ENCODE measurements at regions not wholly inside any gene's neighbourhood (a gene's known extent, or its start where the extent isn't known, plus 50 kb on each side); places are given as distances from the start of the nearest gene placed in this dataset.

DNA sequence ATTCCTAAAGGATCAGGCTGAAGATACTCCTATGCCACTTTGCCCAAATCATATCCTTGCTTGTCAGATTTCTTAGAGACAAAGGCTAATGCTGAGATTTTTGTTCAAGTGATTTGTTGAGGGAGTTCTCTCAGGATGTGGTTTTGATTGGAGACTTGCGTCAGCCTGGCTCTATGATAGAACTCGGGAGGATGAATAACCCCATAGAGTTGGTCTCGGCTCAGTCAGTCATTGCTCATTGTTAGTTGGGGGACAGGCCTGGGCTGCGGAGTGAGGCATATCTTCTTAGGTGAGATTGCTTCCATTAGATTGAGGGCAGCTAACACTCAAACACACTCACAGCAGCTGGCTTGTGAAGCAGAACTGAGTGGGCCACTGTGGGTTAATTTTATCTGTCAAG, 203.4 kb downstream of the KIF20B start:
- TF ChIP-seq CTCF (conservative IDR thresholded peaks at IDR 0.05 in 1 of 2, IDR thresholded peaks at IDR 0.05 in 1 of 2; ENCODE audit: low read depth in 1 of 2, low read length in 2 of 2) (no peak), EZH2 (IDR thresholded peaks at IDR 0.05; ENCODE audit: low read length, missing control alignments) (no peak)

Measured in fibroblast of lung (primary cell).